ENCODE measurements at regions not wholly inside any gene's neighbourhood (a gene's known extent, or its start where the extent isn't known, plus 50 kb on each side); places are given as distances from the start of the nearest gene placed in this dataset.
"Not testable (repeated sequence)": the region's sequence is repeated elsewhere in the genome, so short reads cannot be mapped to it uniquely, and the experiment has no call there.

GRCh38 chr3:130569461-130570365 lies 52.7 kb downstream of the COL6A6 start:
- Histone ChIP-seq H3K4me1 (no peaks in the 10 kb centered on the region), H3K9me3 (no peaks in the 10 kb centered on the region), H3K36me3 (no peaks in the 10 kb centered on the region), H3K27ac (no peak overlapping the region), H3K4me3 (no peak overlapping the region), H3K27me3 (no peaks in the 10 kb centered on the region), H3K9ac (ENCODE audit: low read depth in 2 of 2, low read length in 2 of 2) (no peak overlapping the region)
- no peak for TF ChIP-seq CTCF (IDR thresholded peaks at IDR 0.05)
- no peak for DNase-seq
- intact Hi-C loops (cut with DNase I): no loop called here

- Histone ChIP-seq H3K9ac (ENCODE audit: low read depth in 2 of 2, low read length in 2 of 2) (no peak overlapping the region), H3K4me1 (no peaks in the 10 kb centered on the region), H3K36me3 (no peaks in the 10 kb centered on the region), H3K27me3 (no peaks in the 10 kb centered on the region), H3K4me3 (no peak overlapping the region), H3K9me3 (no peaks in the 10 kb centered on the region), H3K27ac (no peak overlapping the region)
- intact Hi-C loops (cut with DNase I): no loop called here
- TF ChIP-seq CTCF (IDR thresholded peaks at IDR 0.05): no peak
- no peak for DNase-seq
Observed at GRCh38 chr3:130572769-130573168, 55.8 kb downstream of the COL6A6 start.

- intact Hi-C loops (cut with DNase I): no loop called here
- Histone ChIP-seq H3K4me1 (no peaks in the 10 kb centered on the region), H3K9me3 (no peaks in the 10 kb centered on the region), H3K4me3 (no peak overlapping the region), H3K27ac (no peak overlapping the region), H3K9ac (ENCODE audit: low read depth in 2 of 2, low read length in 2 of 2) (no peak overlapping the region), H3K36me3 (no peaks in the 10 kb centered on the region), H3K27me3 (no peaks in the 10 kb centered on the region)
- TF ChIP-seq CTCF (IDR thresholded peaks at IDR 0.05): no peak
- DNase-seq: no peak
Observed at GRCh38 chr3:130576375-130577266, 59.6 kb downstream of the COL6A6 start.

GRCh38 chr3:130582457-130583153 lies 65.6 kb downstream of the COL6A6 start:
- Histone ChIP-seq H3K27me3 (no peaks in the 10 kb centered on the region), H3K9ac (ENCODE audit: low read depth in 2 of 2, low read length in 2 of 2) (no peak overlapping the region), H3K9me3 (no peaks in the 10 kb centered on the region), H3K27ac (no peak overlapping the region), H3K4me3 (no peak overlapping the region), H3K36me3 (no peaks in the 10 kb centered on the region), H3K4me1 (no peaks in the 10 kb centered on the region)
- intact Hi-C loops (cut with DNase I): no loop called here
- TF ChIP-seq CTCF (IDR thresholded peaks at IDR 0.05): no peak
- DNase-seq: no peak

GRCh38 chr3:130594749-130595148 lies 77.8 kb downstream of the COL6A6 start:
- H3K4me3 ChIP-seq; H3K9me3 ChIP-seq; H3K27ac ChIP-seq; intact Hi-C loops (cut with DNase I); H3K36me3 ChIP-seq; H3K27me3 ChIP-seq; H3K9ac ChIP-seq (ENCODE audit: low read depth in 2 of 2, low read length in 2 of 2); DNase-seq; H3K4me1 ChIP-seq: not testable (repeated sequence)
